ENCODE measurements at regions not wholly inside any gene's neighbourhood (a gene's known extent, or its start where the extent isn't known, plus 50 kb on each side); places are given as distances from the start of the nearest gene placed in this dataset.
A peak's percentile ranks its signal among the peaks of the same experiment; 100 is the strongest.

GRCh38 chr2:105621038-105621437 is 123.7 kb upstream of the NCK2 start:
- DNase-seq (ENCODE audit: low spot score) = no peak

GRCh38 chr2:105618351-105618659 is 126.4 kb upstream of the NCK2 start:
- no peak for DNase-seq (ENCODE audit: low spot score)

DNA sequence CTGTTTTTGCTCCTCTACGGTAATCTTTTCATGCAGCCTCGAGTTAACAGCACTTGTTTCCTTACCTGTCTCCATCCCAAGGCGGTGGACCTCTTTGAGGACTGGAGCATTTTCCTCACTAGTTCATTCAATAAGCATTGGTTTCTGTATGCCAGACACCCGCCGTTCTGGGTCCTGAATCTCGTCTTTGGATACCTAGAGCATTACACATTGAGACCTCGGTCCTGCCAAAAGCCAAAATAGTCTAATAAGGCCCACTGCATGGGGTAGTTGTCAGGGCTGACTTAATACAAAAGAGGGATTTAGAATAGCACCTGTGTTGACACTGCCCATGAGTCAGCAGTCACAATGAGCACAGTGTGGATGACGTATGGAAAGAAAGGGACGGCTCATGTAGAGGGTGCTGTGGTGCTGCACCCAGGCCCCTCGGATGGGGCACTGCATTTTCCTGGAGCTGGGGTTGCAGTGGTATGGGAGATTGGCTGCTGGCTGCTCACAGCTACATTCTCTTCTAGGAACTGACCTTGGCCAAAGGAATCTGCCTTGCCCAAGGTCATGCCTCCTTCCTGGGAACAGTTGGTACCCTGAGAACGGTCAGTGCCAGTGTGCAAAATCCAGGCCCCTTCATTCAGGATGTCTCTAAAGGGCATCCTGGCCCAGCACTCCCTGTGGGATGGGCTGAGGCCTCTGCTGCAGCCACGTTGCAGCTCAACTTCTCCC is 126.9 kb upstream of the NCK2 start:
- no peak for DNase-seq (ENCODE audit: low spot score)

- DNase-seq (ENCODE audit: low spot score) = no peak
Measured at GRCh38 chr2:105615305-105615704, 129.4 kb upstream of the NCK2 start.

GRCh38 chr2:105611811-105612424 is 132.8 kb upstream of the NCK2 start:
- no peak for DNase-seq (ENCODE audit: low spot score)

- DNase-seq (ENCODE audit: low spot score) = no peak
Measured at GRCh38 chr2:105611333-105611637, 133.4 kb upstream of the NCK2 start.

DNA sequence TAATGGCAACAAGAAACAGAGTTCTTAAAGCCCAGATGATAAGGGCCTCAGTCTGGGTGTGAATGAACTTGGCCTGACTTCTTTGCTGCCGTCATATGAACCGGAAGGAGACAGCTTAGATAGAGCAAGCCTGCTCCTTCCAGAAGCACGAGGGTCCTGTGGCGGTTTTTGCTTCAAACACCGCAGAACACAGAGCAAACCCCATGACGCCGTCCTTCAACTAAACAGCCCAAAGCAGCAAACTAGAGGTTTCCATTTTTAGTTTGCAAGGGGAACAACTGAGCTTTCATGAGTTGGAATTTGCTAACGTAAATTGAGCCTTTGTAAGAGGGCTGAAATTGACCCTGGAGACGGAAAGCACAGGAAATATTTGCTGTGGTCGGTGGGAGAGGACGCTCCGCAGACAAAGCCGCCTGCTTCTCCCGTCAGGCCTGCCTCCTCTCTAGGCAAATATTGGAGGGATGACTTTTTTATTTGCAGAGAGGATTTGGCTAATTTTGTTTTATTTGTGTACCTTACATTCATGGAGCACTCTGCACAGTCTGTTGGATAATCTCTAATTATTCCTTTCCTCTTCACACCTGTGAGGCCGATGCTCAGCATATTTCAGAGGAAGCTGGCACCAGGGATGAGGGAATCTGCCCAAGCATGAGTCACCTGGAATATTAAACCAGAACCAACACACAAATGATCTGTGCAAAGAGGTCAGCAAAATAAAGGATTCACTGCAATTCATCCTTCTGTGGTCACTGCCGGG is 134.0 kb upstream of the NCK2 start:
- no peak for DNase-seq (ENCODE audit: low spot score)

- no peak for DNase-seq (ENCODE audit: low spot score)
Measured at GRCh38 chr2:105609746-105610402, 134.8 kb upstream of the NCK2 start.

DNA sequence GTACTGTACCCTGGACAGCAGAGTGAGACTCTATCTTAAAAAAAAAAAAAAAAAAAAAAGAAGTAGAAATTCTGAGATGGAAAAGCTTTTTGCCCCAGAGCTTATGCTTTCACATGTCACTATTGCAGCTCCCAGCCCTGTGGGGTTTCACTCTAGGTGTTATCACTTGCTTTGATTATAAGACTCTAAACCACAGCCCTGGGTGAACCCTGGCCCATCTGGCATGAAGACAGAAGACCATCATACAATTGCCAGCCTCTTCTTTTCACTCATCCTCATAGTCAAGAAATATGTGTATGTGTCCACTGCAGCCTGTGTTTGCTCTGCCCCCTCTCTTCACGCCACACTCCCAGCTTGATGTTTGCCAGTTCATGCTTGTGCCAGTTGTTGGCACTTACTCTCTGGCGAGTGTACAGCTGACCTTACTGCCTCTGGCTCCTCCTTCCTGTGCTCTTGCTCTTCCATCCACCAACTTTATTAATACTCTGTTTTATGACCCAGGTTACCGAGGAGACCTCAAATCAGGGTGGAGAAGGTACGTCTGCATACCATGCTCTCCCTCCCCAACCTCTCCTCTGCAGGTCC is 136.7 kb upstream of the NCK2 start:
- DNase-seq (ENCODE audit: low spot score) = no peak

DNA sequence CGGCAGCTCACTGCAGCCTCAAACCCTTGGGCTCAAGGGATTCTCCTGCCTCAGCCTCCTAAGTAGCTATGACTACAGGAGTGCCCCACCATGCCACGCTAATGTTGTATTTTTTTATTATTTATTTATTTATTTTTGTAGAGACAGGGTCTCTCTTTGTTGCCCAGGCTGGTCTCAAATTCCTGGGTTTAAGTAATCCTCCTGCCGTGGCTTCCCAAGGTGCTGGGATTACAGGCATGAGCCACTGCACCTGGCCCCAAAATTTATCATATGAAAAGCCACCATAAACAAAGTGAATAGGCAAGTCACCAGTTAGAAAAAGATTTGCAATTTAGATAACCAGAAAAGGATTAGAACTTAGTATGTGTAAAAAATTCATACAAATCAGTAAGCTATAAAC is 138.6 kb upstream of the NCK2 start:
- DNase-seq (ENCODE audit: low spot score) = no peak

DNA sequence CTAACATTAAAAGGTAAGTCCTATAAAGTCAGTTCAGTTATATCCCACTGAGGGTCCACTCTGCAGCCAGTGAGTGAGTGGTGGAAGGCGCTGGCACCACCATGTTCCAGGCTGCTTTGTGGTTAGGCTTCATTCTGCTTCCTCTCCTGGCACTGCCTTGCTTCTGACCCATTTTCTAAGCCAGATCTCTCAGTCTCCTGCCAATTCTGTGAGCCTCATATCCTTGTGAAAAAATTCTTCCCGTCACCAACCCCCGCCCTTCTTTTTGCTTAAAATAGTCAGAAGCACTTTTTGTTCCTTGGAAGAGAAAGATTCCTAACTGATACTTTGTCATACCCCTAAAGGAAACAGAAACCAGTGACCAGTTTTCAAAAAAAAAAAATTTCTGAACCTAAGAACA is 139.8 kb upstream of the NCK2 start:
- DNase-seq (ENCODE audit: low spot score) = peak; percentile 83

- no peak for DNase-seq (ENCODE audit: low spot score)
Measured at GRCh38 chr2:105600949-105601794, 143.5 kb upstream of the NCK2 start.

- DNase-seq (ENCODE audit: low spot score) = no peak
Measured at GRCh38 chr2:105600602-105600948, 144.1 kb upstream of the NCK2 start.

DNA sequence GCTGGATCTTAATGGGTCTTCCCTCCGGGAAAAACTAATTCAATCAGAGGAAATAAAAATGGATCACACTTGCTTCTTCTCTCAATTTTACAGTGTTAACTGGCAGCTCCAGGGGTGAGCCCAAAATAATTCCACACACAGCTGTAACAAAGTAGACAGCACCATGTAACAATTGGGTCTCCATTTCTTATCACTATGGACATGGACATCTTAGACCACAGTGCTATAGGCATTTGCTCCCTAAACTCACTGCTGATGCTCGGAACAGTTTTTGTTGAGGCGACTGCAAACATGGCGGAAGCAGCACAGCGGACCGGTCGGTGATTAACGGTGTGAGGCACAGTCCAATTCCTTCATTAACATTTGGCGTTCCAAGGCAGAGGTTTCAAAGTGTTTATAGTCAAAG is 144.7 kb upstream of the NCK2 start:
- no peak for DNase-seq (ENCODE audit: low spot score)

- no peak for DNase-seq (ENCODE audit: low spot score)
Measured at GRCh38 chr2:105598829-105599698, 145.6 kb upstream of the NCK2 start.

DNA sequence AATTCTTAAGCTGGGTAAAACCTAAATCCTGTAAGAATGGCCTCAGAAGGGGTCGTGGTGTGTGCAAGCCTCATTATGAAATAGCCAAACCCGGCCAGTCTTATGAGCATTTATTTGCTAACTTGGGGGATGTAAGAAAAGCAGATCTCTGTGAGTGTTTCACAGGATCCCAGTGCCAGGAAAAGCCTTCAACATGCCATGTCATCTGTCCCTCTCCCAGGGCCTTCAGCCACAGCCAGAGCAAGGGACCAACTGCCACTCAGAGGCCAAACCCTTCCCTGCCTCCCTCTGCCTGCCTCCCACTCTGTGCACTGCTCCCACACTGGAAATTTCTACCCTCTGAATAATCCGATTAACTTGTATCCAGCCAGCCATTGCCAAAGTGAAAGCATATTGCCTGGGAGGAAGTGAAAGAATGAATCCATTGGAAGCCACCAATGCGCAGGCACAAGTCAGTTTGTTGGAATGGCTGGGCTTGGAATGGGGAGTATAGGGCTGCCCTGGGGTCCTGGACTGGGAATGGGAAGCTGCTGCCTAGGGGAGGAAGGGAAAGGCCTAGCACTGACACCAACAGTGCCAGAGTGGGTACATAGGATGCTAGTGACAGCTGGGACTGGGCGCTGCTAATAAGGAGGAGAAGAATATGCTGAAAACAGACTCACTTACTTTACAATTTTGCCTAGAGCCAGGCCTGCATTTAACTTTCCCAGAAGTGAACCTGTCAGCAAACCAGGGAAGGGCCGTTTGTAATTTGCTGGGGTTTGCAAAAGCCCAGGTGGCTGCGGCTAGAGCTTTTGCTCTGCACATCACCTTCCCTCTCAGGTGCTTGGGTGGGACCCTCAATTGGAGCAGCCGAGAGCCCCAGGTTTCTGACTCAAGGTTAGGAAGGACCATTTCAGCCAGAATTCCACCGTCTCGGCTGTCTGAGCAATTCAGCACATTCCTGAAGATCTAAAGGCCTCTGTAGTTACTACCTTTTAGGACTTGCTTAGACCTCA is 146.6 kb upstream of the NCK2 start:
- no peak for DNase-seq (ENCODE audit: low spot score)

GRCh38 chr2:105597011-105597805 is 147.5 kb upstream of the NCK2 start:
- no peak for DNase-seq (ENCODE audit: low spot score)

- DNase-seq (ENCODE audit: low spot score) = no peak
Measured at GRCh38 chr2:105596411-105596921, 148.2 kb upstream of the NCK2 start.

DNA sequence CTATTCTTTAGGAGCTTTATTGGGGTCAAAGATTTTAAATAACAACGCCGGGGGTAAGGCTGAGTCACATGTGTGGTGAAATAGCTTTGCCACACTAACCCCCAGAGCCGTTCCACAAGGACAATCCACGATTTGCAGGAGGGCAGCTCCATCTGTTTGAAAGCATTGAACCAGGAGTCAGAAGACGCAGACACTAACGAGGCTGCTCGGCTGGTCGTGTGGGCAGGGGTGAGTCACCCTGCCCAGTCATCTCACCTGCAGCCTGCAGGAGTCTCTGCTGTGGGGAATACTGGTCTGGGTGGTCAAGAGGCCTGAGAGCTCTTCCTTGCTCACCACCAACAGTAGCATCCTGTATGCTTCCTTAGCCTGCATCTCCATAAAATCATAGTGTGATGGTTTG is 149.2 kb upstream of the NCK2 start:
- no peak for DNase-seq (ENCODE audit: low spot score)
